GM18870 (cell line): ENCODE measurements at regions not wholly inside any gene's neighbourhood (a gene's known extent, or its start where the extent isn't known, plus 50 kb on each side); places are given as distances from the start of the nearest gene placed in this dataset.
"Not testable (repeated sequence)": the region's sequence is repeated elsewhere in the genome, so short reads cannot be mapped to it uniquely, and the experiment has no call there.

ENCODE experiments used
- ATAC-seq: cut with Tn5 transposase; IDR thresholded peaks from one replicate; pipeline ENCODE4 v1.9.1; 2021; ENCODE audit warnings: moderate library complexity; ENCODE audit not compliant: unreplicated experiment

- ATAC-seq: no peak
These were observed 86.8 kb upstream of the CCDC71L start for GRCh38 chr7:106747804-106748203.

DNA sequence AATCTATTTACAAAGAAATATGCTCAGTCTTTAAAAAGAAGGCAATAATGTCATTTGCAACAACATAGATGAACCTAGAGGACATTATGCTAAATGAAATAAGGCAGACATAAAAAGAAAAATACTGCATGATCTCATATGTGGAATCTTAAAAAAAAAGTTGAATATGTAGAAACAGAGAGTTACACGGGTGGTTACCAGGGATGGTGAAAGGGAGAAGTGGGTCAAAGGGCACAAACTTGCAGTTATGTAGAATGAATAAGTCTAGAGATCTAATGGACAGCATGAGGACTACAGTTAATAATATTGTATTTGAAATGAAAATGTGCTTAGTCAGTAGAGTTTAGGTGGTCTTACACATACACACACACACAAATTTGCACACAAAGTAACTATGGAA lies 88.2 kb upstream of the CCDC71L start:
- no peak for ATAC-seq

DNA sequence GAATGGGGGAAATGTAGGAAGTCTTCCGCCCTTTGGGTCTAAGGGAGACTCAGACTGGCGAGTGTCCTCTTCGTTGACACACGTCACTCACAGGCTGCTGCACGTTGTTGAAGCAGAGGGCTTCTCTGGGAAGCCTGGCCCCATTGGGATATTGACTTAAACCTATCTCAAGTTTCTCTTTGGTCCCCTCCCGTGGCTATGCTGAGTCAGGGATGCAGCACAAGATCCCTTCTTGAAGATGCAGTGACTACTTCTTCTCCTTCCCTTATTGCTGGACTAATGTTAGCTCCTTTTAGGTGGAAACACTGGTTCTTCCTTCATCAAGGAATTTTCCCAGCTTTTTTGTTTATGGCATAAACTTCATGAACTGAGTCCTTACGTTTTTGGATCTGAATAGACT lies 89.8 kb upstream of the CCDC71L start:
- no peak for ATAC-seq

GRCh38 chr7:106752367-106752766 lies 91.4 kb upstream of the CCDC71L start:
- no peak for ATAC-seq

DNA sequence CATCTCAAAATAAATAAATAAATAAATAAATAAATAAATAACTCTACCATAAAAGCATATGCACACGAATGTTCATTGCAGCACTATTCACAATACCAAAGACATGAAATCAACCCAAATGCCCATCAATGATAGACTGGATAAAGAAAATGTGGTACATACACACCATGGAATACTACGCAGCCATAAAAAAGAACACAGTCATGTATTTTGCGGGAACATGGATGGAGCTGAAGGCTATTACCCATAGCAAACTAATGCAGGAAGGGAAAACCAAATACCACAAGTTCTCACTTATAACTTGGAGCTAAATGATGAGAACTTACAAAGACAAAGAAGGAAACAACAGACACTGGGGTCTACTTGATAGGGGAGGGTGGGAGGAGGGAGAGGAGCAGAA lies 94.1 kb upstream of the CCDC71L start:
- ATAC-seq: not testable (repeated sequence)

GRCh38 chr7:106755641-106756040 lies 94.7 kb upstream of the CCDC71L start:
- no peak for ATAC-seq

DNA sequence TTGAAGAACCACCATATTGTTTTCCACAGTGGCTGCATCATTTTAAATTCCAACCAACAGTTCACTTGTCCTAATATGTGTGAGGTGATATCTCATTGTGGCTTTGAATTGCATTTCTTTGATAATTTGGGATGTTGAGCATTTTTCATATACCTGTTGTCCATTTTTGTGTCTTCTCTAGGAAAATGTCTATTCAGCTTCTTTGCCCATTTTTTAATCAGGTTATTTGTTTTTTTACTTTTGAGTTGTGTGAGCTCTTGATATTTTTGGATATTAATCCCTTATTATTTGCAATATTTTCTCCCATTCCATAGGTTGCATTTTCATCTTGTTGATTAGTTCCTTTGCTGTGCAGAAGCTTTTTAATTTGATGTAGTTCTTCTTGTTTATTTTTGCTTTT lies 95.1 kb upstream of the CCDC71L start:
- no peak for ATAC-seq

- no peak for ATAC-seq
These were observed 95.9 kb upstream of the CCDC71L start for GRCh38 chr7:106756884-106757283.

- ATAC-seq: no peak
These were observed 96.9 kb upstream of the CCDC71L start for GRCh38 chr7:106757846-106758245.

- ATAC-seq: not testable (repeated sequence)
These were observed 101.9 kb upstream of the CCDC71L start for GRCh38 chr7:106762845-106763244.

DNA sequence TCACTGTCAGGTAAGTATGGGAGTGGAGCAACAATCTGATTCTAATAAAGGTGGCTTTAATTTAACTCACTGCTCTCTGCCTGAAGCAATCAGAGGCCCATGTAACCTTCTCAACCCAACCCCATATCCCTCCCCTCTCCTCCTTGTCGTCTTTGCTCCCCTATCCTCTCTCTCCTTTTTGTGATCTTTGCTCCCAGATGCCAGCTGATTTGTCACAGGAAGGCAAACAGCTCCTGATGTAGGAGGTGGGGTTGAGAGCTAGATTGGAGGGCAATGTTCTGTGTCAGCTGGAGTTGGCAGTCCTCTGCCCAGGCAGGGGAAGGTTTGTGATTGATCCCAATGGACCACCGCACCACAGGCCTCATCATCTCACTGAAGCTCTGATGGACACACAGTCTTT lies 101.4 kb upstream of the PIK3CG start:
- ATAC-seq: no peak

- ATAC-seq: no peak
These were observed 99.2 kb upstream of the PIK3CG start for GRCh38 chr7:106765727-106766355.

- no peak for ATAC-seq
These were observed 98.5 kb upstream of the PIK3CG start for GRCh38 chr7:106766551-106766950.

GRCh38 chr7:106767078-106767477 lies 98.0 kb upstream of the PIK3CG start:
- no peak for ATAC-seq

GRCh38 chr7:106767498-106768323 lies 97.4 kb upstream of the PIK3CG start:
- peak; percentile 70 for ATAC-seq

DNA sequence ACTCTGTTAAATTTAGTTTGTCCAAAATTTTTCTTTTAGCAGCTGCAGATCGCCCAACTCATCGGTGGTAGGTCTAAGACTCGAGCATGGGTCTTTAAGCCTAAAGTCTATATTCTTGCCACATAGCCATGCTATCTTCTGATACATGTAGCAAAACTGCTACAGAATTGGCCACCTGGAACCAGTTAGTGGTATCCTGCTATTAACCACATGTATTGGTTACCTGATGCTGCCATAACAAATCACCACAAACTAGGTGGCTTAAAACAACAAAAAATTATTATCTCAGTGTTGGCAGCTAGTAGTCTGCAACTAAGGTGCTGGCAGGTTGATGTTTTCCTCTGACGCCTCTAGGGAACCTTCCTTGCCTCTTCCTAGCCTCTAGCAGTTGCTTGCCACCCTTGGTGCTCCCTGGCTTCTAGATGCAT lies 96.7 kb upstream of the PIK3CG start:
- peak; percentile 67 for ATAC-seq

GRCh38 chr7:106770191-106770590 lies 94.9 kb upstream of the PIK3CG start:
- no peak for ATAC-seq

DNA sequence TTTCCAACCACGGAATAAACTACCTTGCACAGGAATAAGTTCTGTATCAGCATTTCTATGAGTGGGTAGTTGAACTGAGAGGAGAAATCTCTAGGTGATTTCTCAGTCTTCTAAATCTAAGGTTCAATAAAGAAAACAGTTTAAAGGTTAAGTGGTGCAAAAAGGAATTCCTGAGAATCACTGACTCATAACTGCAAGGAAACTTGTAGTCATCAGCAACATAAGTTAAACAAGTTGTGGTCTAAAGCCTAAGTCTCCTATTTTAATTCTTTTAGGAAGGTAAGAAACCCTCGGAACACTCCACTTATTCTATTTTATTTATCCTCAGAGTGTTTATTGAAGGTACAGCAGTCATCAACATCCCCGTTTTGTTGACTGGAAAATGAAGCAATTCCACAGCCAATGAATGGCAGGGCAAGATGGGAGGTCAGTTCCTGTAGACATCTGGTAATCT lies 92.4 kb upstream of the PIK3CG start:
- ATAC-seq: no peak

- no peak for ATAC-seq
These were observed 91.9 kb upstream of the PIK3CG start for GRCh38 chr7:106773228-106773627.

GRCh38 chr7:106773721-106774120 lies 91.4 kb upstream of the PIK3CG start:
- no peak for ATAC-seq

- no peak for ATAC-seq
These were observed 90.8 kb upstream of the PIK3CG start for GRCh38 chr7:106774213-106774767.
